Central memory CD4-positive, alpha-beta T cell (primary cell): ENCODE measurements at regions not wholly inside any gene's neighbourhood (a gene's known extent, or its start where the extent isn't known, plus 50 kb on each side); places are given as distances from the start of the nearest gene placed in this dataset.

Source experiments
- DNase-seq: peaks from one replicate; pipeline ENCODE4 v3.0.0; 2022

GRCh38 chr20:57038608-57039440 lies 227.6 kb downstream of the BMP7 start:
- DNase-seq: no peak

GRCh38 chr20:57040466-57040865 lies 226.0 kb downstream of the BMP7 start:
- no peak for DNase-seq

GRCh38 chr20:57040924-57041323 lies 225.5 kb downstream of the BMP7 start:
- no peak for DNase-seq

GRCh38 chr20:57043091-57043490 lies 223.3 kb downstream of the BMP7 start:
- DNase-seq: no peak

- DNase-seq: no peak
Observed at GRCh38 chr20:57043669-57044268, 222.7 kb downstream of the BMP7 start.

GRCh38 chr20:57047281-57048026 lies 219.0 kb downstream of the BMP7 start:
- no peak for DNase-seq

GRCh38 chr20:57048027-57048869 lies 218.2 kb downstream of the BMP7 start:
- DNase-seq: no peak

- DNase-seq: no peak
Observed at GRCh38 chr20:57049296-57049695, 217.1 kb downstream of the BMP7 start.

- DNase-seq: no peak
Observed at GRCh38 chr20:57051096-57051495, 215.3 kb downstream of the BMP7 start.

- DNase-seq: no peak
Observed at GRCh38 chr20:57053067-57053466, 213.4 kb downstream of the BMP7 start.

GRCh38 chr20:57053793-57054552 lies 212.5 kb downstream of the BMP7 start:
- DNase-seq: no peak

GRCh38 chr20:57055345-57055744 lies 211.1 kb downstream of the BMP7 start:
- no peak for DNase-seq

- no peak for DNase-seq
Observed at GRCh38 chr20:57056651-57057050, 209.8 kb downstream of the BMP7 start.

- DNase-seq: no peak
Observed at GRCh38 chr20:57059055-57059596, 207.3 kb downstream of the BMP7 start.

- no peak for DNase-seq
Observed at GRCh38 chr20:57060407-57061050, 205.9 kb downstream of the BMP7 start.

- no peak for DNase-seq
Observed at GRCh38 chr20:57061051-57061900, 205.2 kb downstream of the BMP7 start.

- DNase-seq: no peak
Observed at GRCh38 chr20:57062241-57062640, 204.2 kb downstream of the BMP7 start.

- DNase-seq: no peak
Observed at GRCh38 chr20:57062696-57063270, 203.7 kb downstream of the BMP7 start.

- DNase-seq: no peak
Observed at GRCh38 chr20:57064836-57065235, 201.6 kb downstream of the BMP7 start.

GRCh38 chr20:57065646-57066045 lies 200.8 kb downstream of the BMP7 start:
- no peak for DNase-seq
